Prostate gland (tissue), 2 donors: ENCODE measurements at regions not wholly inside any gene's neighbourhood (a gene's known extent, or its start where the extent isn't known, plus 50 kb on each side); places are given as distances from the start of the nearest gene placed in this dataset.

Source experiments
- POLR2A ChIP-seq: fragments of 450-650 bp; IDR thresholded peaks from one replicate; pipeline ENCODE4 v1.6.1; 2016; ENCODE audit warnings: antibody characterized with exemption, mild to moderate bottlenecking
- POLR2AphosphoS5 ChIP-seq: sonication (generic); formaldehyde crosslinking; IDR thresholded peaks from one replicate; pipeline ENCODE4 v1.6.1; 2017; ENCODE audit warnings: antibody characterized with exemption
- TF ChIP-seq, protein P1 (sequence below), 4 experiments: fragments of 200-600 bp in 2 of 4; fragments of 450-650 bp in 2 of 4; sonication (generic) in 2 of 4; IDR thresholded peaks; 1 replicate in 3 of 4; 2 replicates in 1 of 4; pipeline ENCODE4 v1.5.1; 2016 to 2019; ENCODE audit warnings: antibody characterized with exemption in 4 of 4, mild to moderate bottlenecking in 2 of 4, moderate library complexity in 2 of 4

- TF ChIP-seq, protein P1, sequence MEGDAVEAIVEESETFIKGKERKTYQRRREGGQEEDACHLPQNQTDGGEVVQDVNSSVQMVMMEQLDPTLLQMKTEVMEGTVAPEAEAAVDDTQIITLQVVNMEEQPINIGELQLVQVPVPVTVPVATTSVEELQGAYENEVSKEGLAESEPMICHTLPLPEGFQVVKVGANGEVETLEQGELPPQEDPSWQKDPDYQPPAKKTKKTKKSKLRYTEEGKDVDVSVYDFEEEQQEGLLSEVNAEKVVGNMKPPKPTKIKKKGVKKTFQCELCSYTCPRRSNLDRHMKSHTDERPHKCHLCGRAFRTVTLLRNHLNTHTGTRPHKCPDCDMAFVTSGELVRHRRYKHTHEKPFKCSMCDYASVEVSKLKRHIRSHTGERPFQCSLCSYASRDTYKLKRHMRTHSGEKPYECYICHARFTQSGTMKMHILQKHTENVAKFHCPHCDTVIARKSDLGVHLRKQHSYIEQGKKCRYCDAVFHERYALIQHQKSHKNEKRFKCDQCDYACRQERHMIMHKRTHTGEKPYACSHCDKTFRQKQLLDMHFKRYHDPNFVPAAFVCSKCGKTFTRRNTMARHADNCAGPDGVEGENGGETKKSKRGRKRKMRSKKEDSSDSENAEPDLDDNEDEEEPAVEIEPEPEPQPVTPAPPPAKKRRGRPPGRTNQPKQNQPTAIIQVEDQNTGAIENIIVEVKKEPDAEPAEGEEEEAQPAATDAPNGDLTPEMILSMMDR (IDR thresholded peaks at IDR 0.05): no peak
- TF ChIP-seq POLR2A (no peak), POLR2AphosphoS5 (no peak)
Measured at GRCh38 chr2:147040298-147041120, 804.3 kb upstream of the ACVR2A start.
